ENCODE measurements at regions not wholly inside any gene's neighbourhood (a gene's known extent, or its start where the extent isn't known, plus 50 kb on each side); places are given as distances from the start of the nearest gene placed in this dataset.

DNA sequence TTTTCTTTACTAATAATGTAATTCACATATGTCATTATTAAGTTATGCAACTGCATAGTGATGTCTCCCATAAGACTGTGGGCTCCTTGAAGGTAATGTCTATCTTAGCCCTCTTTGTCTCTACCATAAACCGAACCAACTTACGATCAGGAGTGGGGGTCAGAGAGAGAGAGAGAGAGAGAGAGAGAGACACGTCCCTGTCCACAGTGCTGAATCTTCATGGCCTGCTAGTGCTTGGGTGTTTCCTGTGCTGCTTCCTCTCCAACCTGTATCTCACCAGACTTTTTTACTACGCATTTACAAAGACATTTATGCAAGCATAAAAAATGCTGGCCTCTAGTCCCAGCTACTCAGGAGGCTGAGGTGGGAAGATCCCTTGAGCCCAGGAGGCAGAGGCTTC lies 52.2 kb upstream of the HAPSTR1 start:
- TF ChIP-seq, protein P1, sequence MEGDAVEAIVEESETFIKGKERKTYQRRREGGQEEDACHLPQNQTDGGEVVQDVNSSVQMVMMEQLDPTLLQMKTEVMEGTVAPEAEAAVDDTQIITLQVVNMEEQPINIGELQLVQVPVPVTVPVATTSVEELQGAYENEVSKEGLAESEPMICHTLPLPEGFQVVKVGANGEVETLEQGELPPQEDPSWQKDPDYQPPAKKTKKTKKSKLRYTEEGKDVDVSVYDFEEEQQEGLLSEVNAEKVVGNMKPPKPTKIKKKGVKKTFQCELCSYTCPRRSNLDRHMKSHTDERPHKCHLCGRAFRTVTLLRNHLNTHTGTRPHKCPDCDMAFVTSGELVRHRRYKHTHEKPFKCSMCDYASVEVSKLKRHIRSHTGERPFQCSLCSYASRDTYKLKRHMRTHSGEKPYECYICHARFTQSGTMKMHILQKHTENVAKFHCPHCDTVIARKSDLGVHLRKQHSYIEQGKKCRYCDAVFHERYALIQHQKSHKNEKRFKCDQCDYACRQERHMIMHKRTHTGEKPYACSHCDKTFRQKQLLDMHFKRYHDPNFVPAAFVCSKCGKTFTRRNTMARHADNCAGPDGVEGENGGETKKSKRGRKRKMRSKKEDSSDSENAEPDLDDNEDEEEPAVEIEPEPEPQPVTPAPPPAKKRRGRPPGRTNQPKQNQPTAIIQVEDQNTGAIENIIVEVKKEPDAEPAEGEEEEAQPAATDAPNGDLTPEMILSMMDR (IDR thresholded peaks at IDR 0.05; ENCODE audit: low read depth, low read length, missing input control), result no peak
- TF ChIP-seq, protein P2, sequence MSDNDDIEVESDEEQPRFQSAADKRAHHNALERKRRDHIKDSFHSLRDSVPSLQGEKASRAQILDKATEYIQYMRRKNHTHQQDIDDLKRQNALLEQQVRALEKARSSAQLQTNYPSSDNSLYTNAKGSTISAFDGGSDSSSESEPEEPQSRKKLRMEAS (IDR thresholded peaks at IDR 0.05), result no peak
- TF ChIP-seq RAD21 (IDR thresholded peaks at IDR 0.05), result no peak
- TF ChIP-seq YY1 (IDR thresholded peaks at IDR 0.05), result no peak
- TF ChIP-seq, protein P3, sequence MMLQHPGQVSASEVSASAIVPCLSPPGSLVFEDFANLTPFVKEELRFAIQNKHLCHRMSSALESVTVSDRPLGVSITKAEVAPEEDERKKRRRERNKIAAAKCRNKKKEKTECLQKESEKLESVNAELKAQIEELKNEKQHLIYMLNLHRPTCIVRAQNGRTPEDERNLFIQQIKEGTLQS (IDR thresholded peaks at IDR 0.05), result no peak
- no peak for TF ChIP-seq TAF1 (conservative IDR thresholded peaks at IDR 0.05)
- TF ChIP-seq FOXA1 (IDR thresholded peaks at IDR 0.05), result no peak
- TF ChIP-seq, protein P4, sequence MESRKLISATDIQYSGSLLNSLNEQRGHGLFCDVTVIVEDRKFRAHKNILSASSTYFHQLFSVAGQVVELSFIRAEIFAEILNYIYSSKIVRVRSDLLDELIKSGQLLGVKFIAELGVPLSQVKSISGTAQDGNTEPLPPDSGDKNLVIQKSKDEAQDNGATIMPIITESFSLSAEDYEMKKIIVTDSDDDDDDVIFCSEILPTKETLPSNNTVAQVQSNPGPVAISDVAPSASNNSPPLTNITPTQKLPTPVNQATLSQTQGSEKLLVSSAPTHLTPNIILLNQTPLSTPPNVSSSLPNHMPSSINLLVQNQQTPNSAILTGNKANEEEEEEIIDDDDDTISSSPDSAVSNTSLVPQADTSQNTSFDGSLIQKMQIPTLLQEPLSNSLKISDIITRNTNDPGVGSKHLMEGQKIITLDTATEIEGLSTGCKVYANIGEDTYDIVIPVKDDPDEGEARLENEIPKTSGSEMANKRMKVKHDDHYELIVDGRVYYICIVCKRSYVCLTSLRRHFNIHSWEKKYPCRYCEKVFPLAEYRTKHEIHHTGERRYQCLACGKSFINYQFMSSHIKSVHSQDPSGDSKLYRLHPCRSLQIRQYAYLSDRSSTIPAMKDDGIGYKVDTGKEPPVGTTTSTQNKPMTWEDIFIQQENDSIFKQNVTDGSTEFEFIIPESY (IDR thresholded peaks at IDR 0.05), result no peak
- TF ChIP-seq GABPA (IDR thresholded peaks at IDR 0.05 in 1 of 2, conservative IDR thresholded peaks at IDR 0.05 in 1 of 2), result no peak
